Epithelial cell of esophagus (primary cell): ENCODE measurements at regions not wholly inside any gene's neighbourhood (a gene's known extent, or its start where the extent isn't known, plus 50 kb on each side); places are given as distances from the start of the nearest gene placed in this dataset.
A peak's percentile ranks its signal among the peaks of the same experiment; 100 is the strongest.

Experiments
- DNase-seq: peaks from one replicate; pipeline ENCODE4 v3.0.0; 2010; ENCODE audit warnings: low read depth
- H3K4me3 ChIP-seq: 2 replicates; pipeline ENCODE4 v1.5.1; 2011; ENCODE audit warnings: mild to moderate bottlenecking, low read length, control low read depth
- CTCF ChIP-seq: IDR thresholded peaks from 2 replicates; pipeline ENCODE4 v1.5.1; 2011; ENCODE audit warnings: low read depth, mild to moderate bottlenecking, low read length, control low read depth, inconsistent platforms; ENCODE audit not compliant: insufficient read depth; ENCODE audit errors: missing control alignments

- H3K4me3 ChIP-seq, result no peak overlapping the region
- no peak for DNase-seq
- no peak for TF ChIP-seq CTCF
Measured at GRCh38 chr21:35211782-35212181, 162.7 kb upstream of the RUNX1 start.

- H3K4me3 ChIP-seq, result no peak overlapping the region
- no peak for DNase-seq
- TF ChIP-seq CTCF, result no peak
Measured at GRCh38 chr21:35210093-35210492, 161.0 kb upstream of the RUNX1 start.

- TF ChIP-seq CTCF, result no peak
- DNase-seq, result no peak
- no peak overlapping the region for H3K4me3 ChIP-seq
Measured at GRCh38 chr21:35208810-35209517, 159.9 kb upstream of the RUNX1 start.

GRCh38 chr21:35208104-35208503, 159.0 kb upstream of the RUNX1 start:
- no peak for DNase-seq
- no peak for TF ChIP-seq CTCF
- H3K4me3 ChIP-seq, result no peak overlapping the region

- no peak for DNase-seq
- H3K4me3 ChIP-seq, result no peak overlapping the region
- TF ChIP-seq CTCF, result no peak
Measured at GRCh38 chr21:35207322-35207721, 158.2 kb upstream of the RUNX1 start.

GRCh38 chr21:35206141-35207125, 157.3 kb upstream of the RUNX1 start:
- TF ChIP-seq CTCF, result no peak
- DNase-seq, result peak; percentile 28
- no peak overlapping the region for H3K4me3 ChIP-seq
